DMS53 (cell line): ENCODE measurements at regions not wholly inside any gene's neighbourhood (a gene's known extent, or its start where the extent isn't known, plus 50 kb on each side); places are given as distances from the start of the nearest gene placed in this dataset.
"Not testable (repeated sequence)": the region's sequence is repeated elsewhere in the genome, so short reads cannot be mapped to it uniquely, and the experiment has no call there.

ENCODE experiments used
- DNase-seq: peaks from one replicate; lab custom pipeline; 2025; lab: John Stamatoyannopoulos, UW

- DNase-seq, result not testable (repeated sequence)
Observed at GRCh38 chr1:849873-850272, 73.8 kb upstream of the SAMD11 start.

GRCh38 chr1:850318-850717 is 73.4 kb upstream of the SAMD11 start:
- DNase-seq, result not testable (repeated sequence)

- not testable (repeated sequence) for DNase-seq
Observed at GRCh38 chr1:851398-851797, 72.3 kb upstream of the SAMD11 start.

GRCh38 chr1:851841-852240 is 71.9 kb upstream of the SAMD11 start:
- DNase-seq, result not testable (repeated sequence)

GRCh38 chr1:855202-855981 is 68.3 kb upstream of the SAMD11 start:
- not testable (repeated sequence) for DNase-seq

- not testable (repeated sequence) for DNase-seq
Observed at GRCh38 chr1:856541-857057, 67.1 kb upstream of the SAMD11 start.

- DNase-seq, result peak; percentile 63
Observed at GRCh38 chr1:857926-858648, 65.6 kb upstream of the SAMD11 start.

GRCh38 chr1:858649-859041 is 65.1 kb upstream of the SAMD11 start:
- peak; percentile 90 for DNase-seq

- not testable (repeated sequence) for DNase-seq
Observed at GRCh38 chr1:860941-861340, 62.8 kb upstream of the SAMD11 start.

- no peak for DNase-seq
Observed at GRCh38 chr1:861714-862113, 62.0 kb upstream of the SAMD11 start.

GRCh38 chr1:862601-863000 is 61.1 kb upstream of the SAMD11 start:
- not testable (repeated sequence) for DNase-seq

- DNase-seq, result not testable (repeated sequence)
Observed at GRCh38 chr1:865633-866032, 58.1 kb upstream of the SAMD11 start.

- no peak for DNase-seq
Observed at GRCh38 chr1:866095-866494, 57.6 kb upstream of the SAMD11 start.

- DNase-seq, result not testable (repeated sequence)
Observed at GRCh38 chr1:866631-867299, 57.0 kb upstream of the SAMD11 start.

- not testable (repeated sequence) for DNase-seq
Observed at GRCh38 chr1:867550-867949, 56.2 kb upstream of the SAMD11 start.

- DNase-seq, result peak; percentile 82
Observed at GRCh38 chr1:869499-870244, 54.1 kb upstream of the SAMD11 start.
